Mesenchymal stem cell (in vitro differentiated cells and primary cell): ENCODE measurements at regions not wholly inside any gene's neighbourhood (a gene's known extent, or its start where the extent isn't known, plus 50 kb on each side); places are given as distances from the start of the nearest gene placed in this dataset.

Experiments
- DNase-seq: peaks from one replicate; pipeline ENCODE4 v3.0.0-alpha.2; 2013
- H2AFZ ChIP-seq: one replicate; pipeline ENCODE4 v1.6.1; 2013; ENCODE audit warnings: low read depth, mild to moderate bottlenecking, control low read depth, inconsistent platforms, low read length, moderate library complexity
- H2AK5ac ChIP-seq: 2 replicates; pipeline ENCODE4 v1.6.1; 2013; ENCODE audit warnings: low read length, moderate library complexity, mild to moderate bottlenecking, inconsistent platforms; ENCODE audit not compliant: severe bottlenecking
- H2BK120ac ChIP-seq: one replicate; pipeline ENCODE4 v1.6.1; 2013; ENCODE audit warnings: low read depth, mild to moderate bottlenecking, inconsistent platforms, low read length, moderate library complexity
- H2BK12ac ChIP-seq, 2 experiments: one replicate each; pipeline ENCODE4 v1.6.1; 2013; ENCODE audit warnings: inconsistent platforms in 2 of 2, low read length in 2 of 2, mild to moderate bottlenecking in 2 of 2, moderate library complexity in 2 of 2, control low read depth in 1 of 2
- H2BK15ac ChIP-seq: one replicate; pipeline ENCODE4 v1.6.1; 2013; ENCODE audit warnings: mild to moderate bottlenecking, low read depth, inconsistent platforms; ENCODE audit not compliant: poor library complexity, severe bottlenecking
- H2BK5ac ChIP-seq: 2 replicates; pipeline ENCODE4 v1.6.1; 2013; ENCODE audit warnings: low read depth, mild to moderate bottlenecking, low read length, control low read depth, inconsistent platforms; ENCODE audit not compliant: poor library complexity, severe bottlenecking
- H3K14ac ChIP-seq, 2 experiments: one replicate each; pipeline ENCODE4 v1.6.1; 2013; ENCODE audit warnings: inconsistent platforms in 2 of 2, low read length in 2 of 2, control low read depth in 1 of 2, mild to moderate bottlenecking in 1 of 2, moderate library complexity in 1 of 2
- H3K18ac ChIP-seq, 2 experiments: one replicate each; pipeline ENCODE4 v1.6.1; 2013; ENCODE audit warnings: inconsistent platforms in 2 of 2, low read length in 2 of 2, control low read depth in 1 of 2, low read depth in 1 of 2, mild to moderate bottlenecking in 1 of 2
- H3K23ac ChIP-seq, 2 experiments: one replicate each; pipeline ENCODE4 v1.6.1; 2013; ENCODE audit warnings: inconsistent platforms in 2 of 2, low read length in 2 of 2, mild to moderate bottlenecking in 2 of 2, moderate library complexity in 2 of 2, control low read depth in 1 of 2
- H3K27ac ChIP-seq: 2 replicates; pipeline ENCODE4 v1.5.1; 2013; ENCODE audit warnings: mild to moderate bottlenecking, moderate library complexity, low read length, control low read depth, inconsistent platforms; ENCODE audit not compliant: poor library complexity, severe bottlenecking
- H3K27me3 ChIP-seq, 2 experiments: 2 replicates each; pipeline versions ENCODE4 v1.6.1 to v1.7.0; 2013; ENCODE audit warnings: low read length in 2 of 2, mild to moderate bottlenecking in 2 of 2, moderate library complexity in 2 of 2, control low read depth in 1 of 2, inconsistent platforms in 1 of 2; ENCODE audit not compliant: control insufficient read depth in 1 of 2, insufficient read depth in 1 of 2
- H3K36me3 ChIP-seq, 2 experiments: 2 replicates each; pipeline versions ENCODE4 v1.6.1 to v1.7.0; 2013; ENCODE audit warnings: low read length in 2 of 2, control low read depth in 1 of 2, inconsistent platforms in 1 of 2, low read depth in 1 of 2, mild to moderate bottlenecking in 1 of 2; ENCODE audit not compliant: insufficient read depth in 2 of 2, control insufficient read depth in 1 of 2
- H3K4ac ChIP-seq, 2 experiments: one replicate each; pipeline ENCODE4 v1.6.1; 2013; ENCODE audit warnings: inconsistent platforms in 2 of 2, low read length in 2 of 2, mild to moderate bottlenecking in 2 of 2, moderate library complexity in 2 of 2, control low read depth in 1 of 2, low read depth in 1 of 2
- H3K4me1 ChIP-seq: 2 replicates; pipeline ENCODE4 v1.6.1; 2013; ENCODE audit warnings: low read depth, low read length, control low read depth; ENCODE audit not compliant: control insufficient read depth, insufficient read depth
- H3K4me2 ChIP-seq: 2 replicates; pipeline ENCODE4 v1.6.1; 2013; ENCODE audit warnings: low read length, mild to moderate bottlenecking, inconsistent platforms; ENCODE audit not compliant: poor library complexity, severe bottlenecking
- H3K4me3 ChIP-seq, 2 experiments: 2 replicates each; pipeline versions ENCODE4 v1.5.1 to v1.7.0; 2013; ENCODE audit warnings: low read length in 2 of 2, mild to moderate bottlenecking in 2 of 2, control low read depth in 1 of 2, low read depth in 1 of 2; ENCODE audit not compliant: insufficient read depth in 1 of 2
- H3K79me1 ChIP-seq: replicated peaks from 2 replicates; pipeline ENCODE4 v1.6.1; 2013; ENCODE audit warnings: mild to moderate bottlenecking, control low read depth, low read length, inconsistent platforms; ENCODE audit not compliant: poor library complexity, severe bottlenecking
- H3K9ac ChIP-seq: 2 replicates; pipeline ENCODE4 v1.7.0; 2013; ENCODE audit warnings: mild to moderate bottlenecking, low read length, moderate library complexity
- H3K9me3 ChIP-seq: 2 replicates; pipeline ENCODE4 v1.7.0; 2013; ENCODE audit warnings: mild to moderate bottlenecking, low read length; ENCODE audit not compliant: control insufficient read depth
- H4K8ac ChIP-seq: one replicate; pipeline ENCODE4 v1.6.1; 2013; ENCODE audit warnings: inconsistent platforms, mild to moderate bottlenecking, low read length, moderate library complexity
- H4K91ac ChIP-seq: one replicate; pipeline ENCODE4 v1.6.1; 2013; ENCODE audit warnings: mild to moderate bottlenecking, low read length, inconsistent platforms
- WGBS: methylation state at CpG from one replicate; pipeline ENCODE4 v1.1.7; 2013; ENCODE audit warnings: mixed read lengths; 5-methylcytosine and 5-hydroxymethylcytosine counted together

GRCh38 chr16:64809876-64810629, 311.8 kb downstream of the CDH11 start:
- Histone ChIP-seq H3K36me3 (no peaks in the 10 kb centered on the region), H3K9me3 (no peaks in the 10 kb centered on the region), H3K27me3 (no peaks in the 10 kb centered on the region), H2BK120ac (no peak overlapping the region), H3K23ac (no peak overlapping the region), H4K8ac (no peak overlapping the region), H2BK5ac (no peak overlapping the region), H3K4me2 (no peak overlapping the region), H3K4me3 (no peak overlapping the region), H2BK12ac (no peak overlapping the region), H3K14ac (no peak overlapping the region), H3K4me1 (no peaks in the 10 kb centered on the region), H2AFZ (no peak overlapping the region), H4K91ac (no peak overlapping the region), H3K18ac (no peak overlapping the region), H2BK15ac (no peak overlapping the region), H2AK5ac (no peak overlapping the region), H3K27ac (no peak overlapping the region), H3K4ac (no peak overlapping the region), H3K79me1 (no peaks in the 10 kb centered on the region), H3K9ac (no peak overlapping the region)
- 77% methylated on average over 2 of the region's 3 CpGs for WGBS
- DNase-seq = no peak

- no peaks in the 10 kb centered on the region for H3K9me3 ChIP-seq
- H3K18ac ChIP-seq = no peak overlapping the region
- H3K14ac ChIP-seq = no peak overlapping the region
- H3K23ac ChIP-seq = no peak overlapping the region
- no peaks in the 10 kb centered on the region for H3K4me1 ChIP-seq
- no peak overlapping the region for H3K4ac ChIP-seq
- H3K4me3 ChIP-seq = no peak overlapping the region
- no peak overlapping the region for H2BK15ac ChIP-seq
- WGBS = 88% methylated on average over 1 of the region's 4 CpGs
- no peak overlapping the region for H2BK5ac ChIP-seq
- no peak overlapping the region for H3K9ac ChIP-seq
- no peak overlapping the region for H2BK12ac ChIP-seq
- H3K27me3 ChIP-seq = no peaks in the 10 kb centered on the region
- H3K36me3 ChIP-seq = no peaks in the 10 kb centered on the region
- no peak for DNase-seq
- no peak overlapping the region for H4K91ac ChIP-seq
- H3K27ac ChIP-seq = no peak overlapping the region
- H4K8ac ChIP-seq = no peak overlapping the region
- H2AK5ac ChIP-seq = no peak overlapping the region
- H3K79me1 ChIP-seq = no peaks in the 10 kb centered on the region
- H2BK120ac ChIP-seq = no peak overlapping the region
- H3K4me2 ChIP-seq = no peak overlapping the region
- no peak overlapping the region for H2AFZ ChIP-seq
These were observed 313.4 kb downstream of the CDH11 start for GRCh38 chr16:64808474-64808873.

GRCh38 chr16:64791756-64792155, 330.1 kb downstream of the CDH11 start:
- 94% methylated on average over 2 of the region's 2 CpGs for WGBS
- DNase-seq = no peak
- H4K8ac ChIP-seq = no peak overlapping the region

DNA sequence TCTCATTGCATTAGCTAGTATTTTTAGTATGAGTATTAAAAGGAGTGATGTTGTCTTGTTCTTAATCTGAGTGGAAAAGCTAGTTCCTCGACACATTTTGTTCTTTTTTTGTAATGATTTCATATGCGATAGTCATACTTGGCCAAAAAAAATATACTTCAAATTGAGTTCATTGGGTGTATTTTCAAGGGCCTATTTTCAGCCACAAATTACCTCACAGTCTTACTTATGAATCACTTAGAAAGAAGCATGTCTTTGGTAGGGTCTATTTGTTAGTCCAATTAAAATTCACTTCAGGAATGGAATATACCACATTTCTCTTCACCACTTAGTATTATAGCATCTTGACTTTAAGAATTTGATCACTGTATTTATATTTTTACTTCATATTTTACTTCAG, 337.2 kb downstream of the CDH11 start:
- H3K4me3 ChIP-seq = no peak overlapping the region
- no peak overlapping the region for H3K4me2 ChIP-seq
- H4K91ac ChIP-seq = no peak overlapping the region
- H3K23ac ChIP-seq = no peak overlapping the region
- no peak overlapping the region for H3K9ac ChIP-seq
- no peak overlapping the region for H2AFZ ChIP-seq
- no peaks in the 10 kb centered on the region for H3K79me1 ChIP-seq
- no peak overlapping the region for H3K4ac ChIP-seq
- 100% methylated on average over 1 of the region's 2 CpGs for WGBS
- H2AK5ac ChIP-seq = no peak overlapping the region
- no peaks in the 10 kb centered on the region for H3K9me3 ChIP-seq
- H3K36me3 ChIP-seq = no peaks in the 10 kb centered on the region
- DNase-seq = no peak
- H2BK120ac ChIP-seq = no peak overlapping the region
- no peak overlapping the region for H2BK15ac ChIP-seq
- no peak overlapping the region for H3K18ac ChIP-seq
- H3K4me1 ChIP-seq = no peaks in the 10 kb centered on the region
- H2BK5ac ChIP-seq = no peak overlapping the region
- no peaks in the 10 kb centered on the region for H3K27me3 ChIP-seq
- H3K14ac ChIP-seq = no peak overlapping the region
- no peak overlapping the region for H2BK12ac ChIP-seq
- H3K27ac ChIP-seq = no peak overlapping the region
- H4K8ac ChIP-seq = no peak overlapping the region

More at GRCh38 chr16:64791756-64792155, 330.1 kb downstream of the CDH11 start:
- H3K4me3 ChIP-seq = no peak overlapping the region
- H3K23ac ChIP-seq = no peak overlapping the region
- no peak overlapping the region for H2AK5ac ChIP-seq
- no peak overlapping the region for H3K18ac ChIP-seq
- H3K4me2 ChIP-seq = no peak overlapping the region
- H2BK120ac ChIP-seq = no peak overlapping the region
- no peak overlapping the region for H3K4ac ChIP-seq
- no peak overlapping the region for H2BK15ac ChIP-seq
- H3K4me1 ChIP-seq = no peaks in the 10 kb centered on the region
- no peak overlapping the region for H2BK5ac ChIP-seq
- no peak overlapping the region for H2BK12ac ChIP-seq
- no peaks in the 10 kb centered on the region for H3K36me3 ChIP-seq
- H3K27me3 ChIP-seq = no peaks in the 10 kb centered on the region
- H2AFZ ChIP-seq = no peak overlapping the region
- H4K91ac ChIP-seq = no peak overlapping the region
- no peak overlapping the region for H3K27ac ChIP-seq
- no peaks in the 10 kb centered on the region for H3K9me3 ChIP-seq
- no peaks in the 10 kb centered on the region for H3K79me1 ChIP-seq
- H3K14ac ChIP-seq = no peak overlapping the region
- no peak overlapping the region for H3K9ac ChIP-seq
